H1 (cell line): ENCODE measurements at regions not wholly inside any gene's neighbourhood (a gene's known extent, or its start where the extent isn't known, plus 50 kb on each side); places are given as distances from the start of the nearest gene placed in this dataset.

Experiments used
- CTCF ChIA-PET: fragments of 300-600 bp; sonication (Branson Sonifier 250); formaldehyde crosslinking; loops from one replicate; lab custom pipeline; 2021; ENCODE audit not compliant: partially characterized antibody; lab: Charles Lee
- POLR2A ChIA-PET: fragments of 300-600 bp; sonication (Branson Sonifier 250); formaldehyde crosslinking; loops from one replicate; lab custom pipeline; 2021; ENCODE audit warnings: inconsistent platforms; ENCODE audit not compliant: partially characterized antibody; lab: Charles Lee
- DNase-seq, 2 experiments: peaks; one replicate each; pipeline versions ENCODE4 v3.0.0 to v3.0.0-alpha.2; 2010 to 2022; ENCODE audit warnings: low spot score in 2 of 2, low read depth in 1 of 2, mixed read lengths in 1 of 2
- FAIRE-seq: peaks from 2 replicates; lab custom pipeline; 2011; peaks lifted over from hg19 to GRCh38; lab: Jason Lieb, UNC
- H2AFZ ChIP-seq: 2 replicates; pipeline ENCODE4 v1.8.1; 2012; ENCODE audit warnings: low read length, inconsistent platforms
- H2AK5ac ChIP-seq: 2 replicates; pipeline ENCODE4 v1.6.1; 2013; ENCODE audit warnings: low read depth, low read length
- H2BK120ac ChIP-seq: replicated peaks from 2 replicates; pipeline ENCODE3; 2013; ENCODE audit warnings: low read depth, low read length, inconsistent platforms
- H2BK12ac ChIP-seq: 2 replicates; pipeline ENCODE4 v1.6.1; 2013; ENCODE audit warnings: low read depth, low read length
- H2BK15ac ChIP-seq: 2 replicates; pipeline ENCODE4 v1.6.1; 2013; ENCODE audit warnings: low read length
- H2BK20ac ChIP-seq: 2 replicates; pipeline ENCODE4 v1.6.1; 2013; ENCODE audit warnings: low read length
- H2BK5ac ChIP-seq: 2 replicates; pipeline ENCODE4 v1.6.1; 2013; ENCODE audit warnings: low read depth, low read length
- H3K14ac ChIP-seq: 2 replicates; pipeline ENCODE4 v1.6.1; 2013; ENCODE audit warnings: inconsistent platforms; ENCODE audit not compliant: insufficient read length
- H3K18ac ChIP-seq: 2 replicates; pipeline ENCODE4 v1.6.1; 2013; ENCODE audit warnings: low read length; ENCODE audit errors: extremely low read depth
- H3K23ac ChIP-seq: 2 replicates; pipeline ENCODE4 v1.6.1; 2013; ENCODE audit warnings: inconsistent platforms; ENCODE audit not compliant: insufficient read length
- H3K23me2 ChIP-seq: 2 replicates; pipeline ENCODE4 v1.6.1; 2013; ENCODE audit warnings: low read depth, low read length
- H3K27ac ChIP-seq: 2 replicates; pipeline ENCODE4 v1.6.1; 2011; ENCODE audit warnings: low read depth, low read length, inconsistent platforms
- H3K27me3 ChIP-seq, 4 experiments: replicated peaks in 1 of 4; 1 replicate in 1 of 4; 2 replicates in 3 of 4; pipeline versions ENCODE4 v1.6.1 to v1.8.1; 2011 to 2013; ENCODE audit warnings: low read length in 3 of 4, mild to moderate bottlenecking in 3 of 4, inconsistent platforms in 2 of 4, mixed read lengths in 2 of 4, moderate library complexity in 1 of 4; ENCODE audit not compliant: control insufficient read depth in 3 of 4, insufficient read depth in 3 of 4; ENCODE audit errors: extremely low read depth in 1 of 4
- H3K36me3 ChIP-seq, 4 experiments: 2 replicates each; pipeline versions ENCODE4 v1.6.1 to v1.8.1; 2011 to 2013; ENCODE audit warnings: mild to moderate bottlenecking in 4 of 4, low read length in 3 of 4, moderate library complexity in 2 of 4, control low read depth in 1 of 4, inconsistent platforms in 1 of 4; ENCODE audit not compliant: insufficient read depth in 4 of 4, control insufficient read depth in 2 of 4
- H3K4ac ChIP-seq: replicated peaks from 2 replicates; pipeline ENCODE3; 2013; ENCODE audit warnings: low read length, low read depth, mixed read lengths, inconsistent platforms; ENCODE audit not compliant: insufficient read length
- H3K4me1 ChIP-seq, 4 experiments: replicated peaks in 1 of 4; 1 replicate in 1 of 4; 2 replicates in 3 of 4; pipeline versions ENCODE4 v1.6.1 to v1.8.1; 2011 to 2013; ENCODE audit warnings: low read length in 3 of 4, inconsistent platforms in 2 of 4, mixed read lengths in 1 of 4; ENCODE audit not compliant: insufficient read depth in 4 of 4, control insufficient read depth in 3 of 4
- H3K4me2 ChIP-seq, 2 experiments: 2 replicates each; pipeline versions ENCODE4 v1.6.1 to v1.8.1; 2011 to 2013; ENCODE audit warnings: low read depth in 2 of 2, low read length in 2 of 2, control low read depth in 1 of 2, inconsistent platforms in 1 of 2, mild to moderate bottlenecking in 1 of 2; ENCODE audit not compliant: insufficient read depth in 1 of 2
- H3K4me3 ChIP-seq, 4 experiments: fragments of 200-600, 300-600 bp in 1 of 4; sonication (generic), shearing (Covaris generic), sonication (Bioruptor Twin) in 1 of 4; 2 replicates each; pipeline versions ENCODE4 v1.5.1 to v1.8.1; 2011 to 2016; ENCODE audit warnings: low read length in 4 of 4, low read depth in 3 of 4, control low read depth in 2 of 4, inconsistent platforms in 2 of 4, mild to moderate bottlenecking in 2 of 4, mixed read lengths in 1 of 4, moderate library complexity in 1 of 4; ENCODE audit not compliant: insufficient read depth in 2 of 4; ENCODE audit errors: extremely low read depth in 1 of 4
- H3K56ac ChIP-seq: replicated peaks from 2 replicates; pipeline ENCODE3; 2013; ENCODE audit warnings: low read depth, mild to moderate bottlenecking, mixed read lengths, low read length, inconsistent platforms; ENCODE audit not compliant: insufficient read length
- H3K79me1 ChIP-seq: 2 replicates; pipeline ENCODE4 v1.6.1; 2013; ENCODE audit warnings: low read depth, low read length, control low read depth
- H3K79me2 ChIP-seq, 2 experiments: 2 replicates each; pipeline versions ENCODE4 v1.6.1 to v1.8.1; 2012 to 2013; ENCODE audit warnings: low read length in 2 of 2, mild to moderate bottlenecking in 2 of 2, inconsistent platforms in 1 of 2; ENCODE audit not compliant: insufficient read depth in 2 of 2, control insufficient read depth in 1 of 2
- H3K9ac ChIP-seq, 4 experiments: replicated peaks in 1 of 4; 1 replicate in 1 of 4; 2 replicates in 3 of 4; pipeline versions ENCODE4 v1.6.1 to v1.8.1; 2011 to 2013; ENCODE audit warnings: low read depth in 3 of 4, low read length in 3 of 4, control low read depth in 2 of 4, mild to moderate bottlenecking in 2 of 4, moderate library complexity in 2 of 4, inconsistent platforms in 1 of 4; ENCODE audit errors: extremely low read depth in 1 of 4
- H3K9me3 ChIP-seq, 2 experiments: 2 replicates each; pipeline versions ENCODE4 v1.6.1 to v1.8.1; 2012 to 2013; ENCODE audit warnings: mild to moderate bottlenecking in 2 of 2, moderate library complexity in 2 of 2, control low read depth in 1 of 2, inconsistent platforms in 1 of 2, low read depth in 1 of 2, low read length in 1 of 2, mixed read lengths in 1 of 2; ENCODE audit not compliant: insufficient read depth in 2 of 2
- H4K20me1 ChIP-seq, 2 experiments: replicated peaks in 1 of 2; 2 replicates each; pipeline versions ENCODE3 to v1.8.1; 2011 to 2013; ENCODE audit warnings: inconsistent platforms in 2 of 2, low read length in 2 of 2, mild to moderate bottlenecking in 1 of 2; ENCODE audit not compliant: insufficient read depth in 2 of 2, control insufficient read depth in 1 of 2
- H4K5ac ChIP-seq: 2 replicates; pipeline ENCODE4 v1.6.1; 2013; ENCODE audit warnings: low read length, low read depth, mixed read lengths, inconsistent platforms; ENCODE audit not compliant: insufficient read length
- H4K8ac ChIP-seq: 2 replicates; pipeline ENCODE4 v1.8.0; 2013; ENCODE audit warnings: mild to moderate bottlenecking, moderate library complexity, low read length, inconsistent platforms; ENCODE audit not compliant: insufficient read depth; ENCODE audit errors: extremely low read depth
- H4K91ac ChIP-seq: replicated peaks from 2 replicates; pipeline ENCODE3; 2013; ENCODE audit warnings: low read length, mixed read lengths, inconsistent platforms; ENCODE audit not compliant: insufficient read length
- BACH1 ChIP-seq: IDR thresholded peaks from 2 replicates; pipeline ENCODE4 v1.6.1; 2012; ENCODE audit warnings: low read length, improper control_type of control experiment
- HDAC2 ChIP-seq, 2 experiments: fragments of 300-600 bp in 1 of 2; sonication (generic) in 1 of 2; IDR thresholded peaks; 2 replicates each; pipeline ENCODE4 v1.6.1; 2011 to 2012; ENCODE audit warnings: low read depth in 2 of 2, low read length in 2 of 2, mild to moderate bottlenecking in 2 of 2, moderate library complexity in 2 of 2, borderline replicate concordance in 1 of 2, inconsistent platforms in 1 of 2
- KDM1A ChIP-seq: fragments of 200-600, 300-600 bp; sonication (generic); IDR thresholded peaks from 2 replicates; pipeline ENCODE4 v1.7.1; 2016; ENCODE audit warnings: mild to moderate bottlenecking, low read length, borderline replicate concordance
- MAFK ChIP-seq: IDR thresholded peaks from 2 replicates; pipeline ENCODE4 v1.6.1; 2012; ENCODE audit warnings: low read depth, mild to moderate bottlenecking, improper control_type of control experiment, low read length
- SIX5 ChIP-seq: IDR thresholded peaks from 2 replicates; pipeline ENCODE4 v1.6.1; 2011; ENCODE audit warnings: mild to moderate bottlenecking, low read depth, low read length
- SP1 ChIP-seq: IDR thresholded peaks from 2 replicates; pipeline ENCODE4 v1.6.1; 2011; ENCODE audit warnings: low read depth, low read length
- SP4 ChIP-seq: IDR thresholded peaks from 2 replicates; pipeline ENCODE4 v1.6.1; 2012; ENCODE audit warnings: low read length, inconsistent platforms
- SRF ChIP-seq: IDR thresholded peaks from 2 replicates; pipeline ENCODE4 v1.6.1; 2011; ENCODE audit warnings: mild to moderate bottlenecking, low read depth, low read length, moderate library complexity
- SUZ12 ChIP-seq: fragments of 200-600 bp; sonication (generic); IDR thresholded peaks from 2 replicates; pipeline ENCODE4 v1.6.1; 2012; ENCODE audit warnings: mild to moderate bottlenecking, inconsistent platforms, low read length, moderate library complexity, mixed read lengths
- ZNF274 ChIP-seq: IDR thresholded peaks from 2 replicates; pipeline ENCODE4 v1.7.0; 2012; ENCODE audit warnings: low read length, borderline replicate concordance; ENCODE audit errors: extremely low read depth
- WGBS, 2 experiments: shearing (Covaris generic) in 1 of 2; methylation state at CpG; one replicate each; pipeline versions ENCODE4 v1.1.6 to v1.1.7; 2013 to 2015; ENCODE audit warnings: low lambda C conversion rate in 2 of 2, mixed read lengths in 2 of 2, inconsistent platforms in 1 of 2, low coverage in 1 of 2, missing lambda C conversion rate in 1 of 2; ENCODE audit not compliant: insufficient replicate concordance in 2 of 2, insufficient coverage in 1 of 2, insufficient read length in 1 of 2; ENCODE audit errors: extremely low coverage in 1 of 2, missing lambda C conversion rate in 1 of 2; 5-methylcytosine and 5-hydroxymethylcytosine counted together

DNA sequence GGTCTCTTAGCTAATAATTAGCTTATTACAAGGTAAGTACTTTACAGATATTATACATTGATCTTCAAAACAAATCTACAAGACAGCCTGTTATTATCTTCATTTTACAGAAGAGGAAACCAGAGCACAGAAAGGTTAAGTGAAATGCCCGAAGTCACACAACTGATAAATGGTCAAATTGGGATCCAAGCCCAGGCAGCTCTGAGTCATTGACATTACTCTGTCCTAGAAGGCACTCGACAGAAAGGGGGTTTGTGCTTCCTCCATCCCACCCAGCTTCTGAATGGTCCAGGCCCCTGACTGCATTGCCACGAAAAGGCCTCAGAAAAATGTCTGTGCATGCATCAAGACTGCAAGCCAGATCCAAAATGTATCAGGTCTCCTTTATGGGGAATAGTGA is 81.3 kb upstream of the ZNF438 start:
- POLR2A ChIA-PET: no interaction called here
- WGBS, 2 experiments: 82% methylated on average over 3 of the region's 3 CpGs; no CpG with 5 or more reads in 1 of the 2 experiments
- TF ChIP-seq SP1 (no peak), KDM1A (no peak), ZNF274 (no peak), BACH1 (no peak), SP4 (no peak), SRF (no peak), SIX5 (no peak), MAFK (no peak), SUZ12 (no peak), HDAC2 (IDR thresholded peaks at IDR 0.05; ENCODE audit: borderline replicate concordance in 1 of 2, low read depth in 2 of 2, low read length in 2 of 2) (no peak)

More for the DNA sequence above, 81.3 kb upstream of the ZNF438 start:
- CTCF ChIA-PET: interaction anchor here (1.2 kb wide), 1 partner anchor 29 kb away, joined by 5 read pairs; no protein-coding TSS in a partner anchor
- no peak for DNase-seq
- Histone ChIP-seq H3K27me3 (no peaks in the 10 kb centered on the region), H3K9ac (no peak overlapping the region), H3K14ac (no peak overlapping the region), H2BK12ac (no peak overlapping the region), H2AFZ (no peak overlapping the region), H3K4me3 (no peak overlapping the region), H2BK20ac (no peak overlapping the region), H4K8ac (no peak overlapping the region), H3K56ac (no peak overlapping the region), H3K23me2 (no peaks in the 10 kb centered on the region), H4K20me1 (no peaks in the 10 kb centered on the region), H3K36me3 (no peaks in the 10 kb centered on the region), H3K23ac (no peak overlapping the region), H3K4me1 (no peaks in the 10 kb centered on the region), H2AK5ac (no peak overlapping the region), H3K4me2 (no peak overlapping the region), H3K79me1 (no peaks in the 10 kb centered on the region), H2BK15ac (no peak overlapping the region), H4K5ac (no peak overlapping the region), H2BK5ac (no peak overlapping the region), H4K91ac (no peak overlapping the region), H3K18ac (no peak overlapping the region), H3K27ac (no peak overlapping the region), H2BK120ac (no peak overlapping the region), H3K9me3 (0 out of 4 replicates have a peak, but pooled peaks cover 0 to 4% of the 10 kb centered on the region in 2 experiments), H3K79me2 (no peaks in the 10 kb centered on the region), H3K4ac (no peak overlapping the region)
- no peak for FAIRE-seq
